LHCN-M2 (cell line): ENCODE measurements at regions not wholly inside any gene's neighbourhood (a gene's known extent, or its start where the extent isn't known, plus 50 kb on each side); places are given as distances from the start of the nearest gene placed in this dataset.

Source experiments
- DNase-seq: peaks from one replicate; pipeline ENCODE4 v3.0.0-alpha.2; 2012; ENCODE audit warnings: low read depth

GRCh38 chr6:159118924-159119323 lies 50.3 kb upstream of the FNDC1 start:
- DNase-seq = no peak

GRCh38 chr6:159117563-159117962 lies 51.6 kb upstream of the FNDC1 start:
- no peak for DNase-seq

DNA sequence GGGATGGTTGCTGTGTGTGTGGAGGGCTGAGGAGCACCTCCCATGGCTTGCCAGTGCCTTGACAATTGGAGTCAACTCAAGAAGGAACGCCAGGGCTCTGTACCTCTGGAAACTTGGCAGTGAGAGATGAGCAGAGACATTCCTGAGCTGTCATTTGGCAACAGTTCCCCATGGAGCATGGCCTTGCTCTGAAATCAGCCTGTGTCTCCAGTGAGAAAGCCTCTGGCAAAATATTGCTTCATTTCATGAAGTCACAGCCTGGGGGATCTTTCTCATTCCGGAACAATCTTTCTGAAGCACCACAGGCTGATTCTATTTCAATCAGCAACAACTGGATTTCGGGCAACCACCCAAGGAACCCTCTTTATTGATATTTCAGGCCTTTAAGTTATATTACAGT lies 52.2 kb upstream of the FNDC1 start:
- no peak for DNase-seq

- DNase-seq = no peak
Measured at GRCh38 chr6:159116343-159116742, 52.9 kb upstream of the FNDC1 start.

- no peak for DNase-seq
Measured at GRCh38 chr6:159114569-159114968, 54.6 kb upstream of the FNDC1 start.

DNA sequence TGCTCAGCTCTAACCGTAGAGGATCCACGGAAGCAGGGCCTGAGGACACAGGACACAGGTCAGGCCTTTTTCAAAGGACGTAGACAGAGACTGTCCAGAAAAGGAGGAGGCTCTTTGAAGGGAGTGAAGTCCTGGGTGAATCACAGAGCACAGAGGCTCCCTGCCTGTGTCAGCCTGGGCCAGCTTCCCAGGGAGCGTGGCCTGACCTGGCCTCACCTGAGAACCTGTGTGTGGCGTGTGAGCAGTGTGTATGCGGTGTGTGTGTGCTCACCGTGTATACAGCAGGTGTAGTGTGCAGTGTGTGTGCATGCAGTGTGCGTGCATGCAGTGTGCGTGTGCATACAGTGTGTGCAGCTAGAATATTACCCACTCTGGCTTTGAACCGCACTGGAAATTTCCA lies 56.0 kb upstream of the FNDC1 start:
- no peak for DNase-seq

GRCh38 chr6:159112714-159113113 lies 56.5 kb upstream of the FNDC1 start:
- DNase-seq = no peak

DNA sequence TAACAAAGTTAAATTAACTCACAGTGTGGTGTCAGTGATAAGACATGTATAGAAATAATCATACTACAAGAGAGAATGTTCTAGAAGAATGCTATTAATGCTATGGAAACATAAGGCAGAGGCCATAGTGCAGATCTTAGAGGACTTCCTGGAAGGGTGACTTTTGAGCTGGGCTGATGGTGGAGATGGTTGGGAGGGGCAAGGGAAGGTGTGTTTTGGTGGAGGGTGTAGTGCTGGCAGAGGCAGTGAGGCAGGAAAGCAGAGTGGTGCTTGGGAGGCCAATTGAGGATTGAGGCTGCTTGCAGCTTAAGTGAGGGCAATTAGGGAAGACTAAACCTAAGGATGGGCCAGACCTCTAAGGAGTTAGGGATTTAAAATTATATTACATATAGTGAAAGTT lies 58.5 kb upstream of the FNDC1 start:
- DNase-seq = no peak

- DNase-seq = peak; percentile 53
Measured at GRCh38 chr6:159110013-159110412, 59.2 kb upstream of the FNDC1 start.

DNA sequence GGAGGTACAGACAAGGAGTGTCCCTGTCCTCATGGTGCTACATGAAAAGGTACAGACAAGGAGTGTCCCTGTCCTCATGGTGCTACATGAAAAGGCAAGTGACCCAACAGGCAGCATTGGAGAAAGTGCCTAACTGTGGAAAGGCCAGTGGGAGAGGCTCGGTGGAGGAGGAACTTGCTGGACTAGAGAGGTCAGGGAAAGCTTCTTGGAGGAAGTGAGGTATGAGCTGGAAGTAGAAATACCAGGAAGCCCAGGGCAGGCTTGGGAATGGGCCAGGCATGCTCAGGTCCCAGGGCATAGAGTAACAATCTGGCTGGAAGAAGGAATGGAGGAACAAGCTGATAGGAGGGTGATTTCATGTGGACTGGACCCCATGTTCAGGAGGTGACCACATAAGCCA lies 59.8 kb upstream of the FNDC1 start:
- no peak for DNase-seq

- DNase-seq = no peak
Measured at GRCh38 chr6:159108426-159108985, 60.7 kb upstream of the FNDC1 start.

- no peak for DNase-seq
Measured at GRCh38 chr6:159107451-159108260, 61.5 kb upstream of the FNDC1 start.

DNA sequence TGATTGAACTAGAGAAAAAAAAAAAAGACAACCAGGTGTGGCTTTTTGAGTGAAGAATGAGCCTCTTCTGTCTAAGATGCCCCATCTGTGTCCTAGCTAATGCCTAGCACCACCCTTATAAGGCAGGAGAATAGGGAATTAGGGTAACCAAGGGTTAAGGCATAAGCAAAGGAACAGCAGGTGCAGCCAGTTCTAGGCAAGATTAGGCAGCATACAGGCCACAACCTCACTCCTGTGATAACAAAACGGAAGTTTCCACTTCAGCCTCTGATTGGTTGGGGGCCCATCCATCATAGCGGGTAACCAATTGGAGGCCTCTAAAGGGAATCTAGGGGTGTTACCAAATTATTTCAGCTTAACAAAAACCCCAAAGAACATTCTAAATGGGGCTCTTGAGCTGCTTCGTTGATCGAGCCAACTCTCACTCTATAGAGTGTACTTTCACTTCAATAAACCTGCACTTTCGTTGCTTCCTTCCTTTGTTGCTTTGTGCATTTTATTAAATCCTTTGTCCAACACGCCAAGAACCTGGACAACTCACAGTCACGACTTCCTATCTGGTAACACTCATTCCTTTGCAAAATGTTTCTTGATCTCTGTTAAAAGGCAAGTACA lies 61.9 kb upstream of the TAGAP start:
- DNase-seq = peak; percentile 51

- no peak for DNase-seq
Measured at GRCh38 chr6:159105716-159106115, 60.9 kb upstream of the TAGAP start.

DNA sequence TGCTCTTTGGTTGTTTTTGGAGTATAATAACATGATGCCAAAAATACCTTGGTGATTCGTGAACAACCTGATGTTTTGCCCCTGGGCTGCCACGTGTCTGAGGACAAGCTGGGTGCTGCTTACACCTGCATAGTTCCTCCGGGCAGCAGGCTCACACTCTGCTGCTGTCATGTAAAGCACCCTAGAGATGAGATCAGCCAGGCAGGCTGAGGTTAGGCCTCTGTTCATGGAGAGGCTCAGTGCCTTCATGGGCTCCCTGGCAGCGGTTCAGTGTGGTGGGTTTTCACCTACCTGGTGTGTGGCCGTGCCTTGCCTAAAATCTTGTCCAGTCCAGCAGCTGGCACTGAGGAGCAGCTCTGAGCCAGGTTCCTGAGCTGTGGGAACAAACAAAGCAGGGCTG lies 60.1 kb upstream of the TAGAP start:
- no peak for DNase-seq

GRCh38 chr6:159104163-159104925 lies 59.6 kb upstream of the TAGAP start:
- DNase-seq = peak; percentile 17

DNA sequence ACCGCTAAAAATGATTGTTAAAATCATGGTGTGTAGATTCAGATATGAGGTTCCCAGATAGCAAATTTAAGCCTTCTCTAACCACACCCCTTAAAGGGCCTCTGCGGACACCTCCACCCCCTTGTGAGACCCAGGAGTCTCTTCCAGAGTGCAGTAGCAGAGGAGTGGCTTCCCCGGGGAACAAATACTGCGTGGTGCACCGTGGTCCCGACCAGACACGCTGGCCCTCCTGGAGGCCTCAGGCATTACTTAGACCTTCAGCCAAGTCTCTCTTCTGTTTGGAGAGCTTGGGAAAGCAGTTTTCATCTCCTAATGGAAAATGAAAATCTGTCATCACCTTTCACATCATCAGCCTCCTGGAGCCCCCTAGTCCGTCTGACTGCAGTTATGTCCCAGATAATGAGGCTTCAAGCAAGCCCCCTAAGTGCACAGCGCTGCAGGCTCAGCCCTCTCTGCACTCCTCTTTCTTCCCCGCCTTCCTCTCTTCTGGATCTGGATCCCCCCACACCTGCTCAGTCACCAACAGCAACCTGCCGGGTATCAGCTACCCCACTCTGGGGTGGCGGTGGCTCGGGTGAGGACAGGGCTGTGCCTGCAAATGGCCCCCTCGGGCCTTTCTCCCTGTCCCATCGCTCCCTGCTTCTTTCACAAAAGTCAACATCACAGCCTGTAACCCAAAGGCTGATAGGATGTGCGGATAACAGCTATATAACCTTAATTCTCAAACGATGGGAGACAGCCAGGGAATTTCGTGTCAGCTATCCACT lies 58.8 kb upstream of the TAGAP start:
- no peak for DNase-seq

GRCh38 chr6:159102373-159103160 lies 57.8 kb upstream of the TAGAP start:
- no peak for DNase-seq

- DNase-seq = no peak
Measured at GRCh38 chr6:159101656-159102055, 56.9 kb upstream of the TAGAP start.

DNA sequence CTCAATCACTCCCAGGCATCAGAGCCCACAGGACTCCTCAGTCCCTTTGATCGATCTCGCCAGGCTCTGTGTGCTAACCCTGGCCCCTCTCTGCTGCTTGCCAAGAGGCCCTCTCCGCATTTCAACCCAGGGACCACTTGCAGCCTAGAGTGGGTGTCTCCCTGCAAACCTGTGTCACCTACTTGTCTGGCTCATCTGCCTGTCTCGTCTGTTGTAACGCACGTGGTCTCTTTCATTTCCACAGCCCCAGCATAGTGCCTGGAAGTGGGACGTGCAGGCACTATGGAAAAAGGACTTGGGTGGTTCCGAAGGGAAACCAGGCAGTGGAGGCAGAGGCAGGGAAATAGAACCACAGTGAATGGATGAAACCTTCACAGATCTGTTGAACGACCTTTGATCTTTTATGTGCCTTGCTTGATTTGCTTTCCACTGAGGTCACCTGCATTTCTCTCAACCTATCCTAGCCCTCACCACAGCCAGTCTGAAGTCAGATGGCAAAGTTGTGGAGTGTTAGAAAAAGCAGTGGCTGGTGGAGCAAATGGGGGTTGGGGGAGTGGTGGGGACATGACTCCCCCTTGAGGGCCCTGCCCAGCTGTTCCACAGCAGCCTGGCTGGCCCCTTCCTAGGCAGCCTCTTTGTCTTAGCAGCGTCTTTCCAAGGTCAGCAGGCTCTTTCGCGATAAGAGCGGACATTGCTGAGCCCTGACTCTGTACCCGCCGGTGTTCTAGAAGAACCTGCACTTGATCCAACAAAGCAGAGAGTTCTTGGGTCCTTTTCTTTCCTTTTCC lies 55.8 kb upstream of the TAGAP start:
- DNase-seq = no peak
